CD14-positive monocyte (primary cell): ENCODE measurements at regions not wholly inside any gene's neighbourhood (a gene's known extent, or its start where the extent isn't known, plus 50 kb on each side); places are given as distances from the start of the nearest gene placed in this dataset.

Source experiments
- DNase-seq, 3 donors: peaks; one replicate each; pipeline ENCODE4 v3.0.0-alpha.2; 2011 to 2022
- H2AFZ ChIP-seq: 2 replicates; pipeline ENCODE4 v1.6.0; 2012; ENCODE audit warnings: mild to moderate bottlenecking, low read depth, low read length, inconsistent platforms; ENCODE audit not compliant: insufficient read depth, poor library complexity, severe bottlenecking
- H3K27ac ChIP-seq, 2 donors: 1 replicate in 1 of 2; 2 replicates in 1 of 2; pipeline ENCODE4 v1.5.1; 2012 to 2013; ENCODE audit warnings: low read length in 2 of 2, control low read depth in 1 of 2, inconsistent platforms in 1 of 2, low read depth in 1 of 2, mild to moderate bottlenecking in 1 of 2
- H3K27me3 ChIP-seq, 2 donors: one replicate each; pipeline versions ENCODE4 v1.6.0 to v1.6.1; 2011 to 2013; ENCODE audit warnings: low read length in 2 of 2; ENCODE audit not compliant: control insufficient read depth in 2 of 2, insufficient read depth in 2 of 2
- H3K36me3 ChIP-seq, 2 donors: replicated peaks in 1 of 2; 1 replicate in 1 of 2; 2 replicates in 1 of 2; pipeline versions ENCODE4 v1.5.1 to v1.6.1; 2012 to 2013; ENCODE audit warnings: low read length in 2 of 2, control low read depth in 1 of 2, inconsistent platforms in 1 of 2, mild to moderate bottlenecking in 1 of 2; ENCODE audit not compliant: insufficient read depth in 2 of 2, control insufficient read depth in 1 of 2
- H3K4me1 ChIP-seq, 2 donors: 1 replicate in 1 of 2; 2 replicates in 1 of 2; pipeline versions ENCODE4 v1.5.1 to v1.6.1; 2012 to 2013; ENCODE audit warnings: low read length in 2 of 2, control low read depth in 1 of 2, inconsistent platforms in 1 of 2, mild to moderate bottlenecking in 1 of 2, moderate library complexity in 1 of 2; ENCODE audit not compliant: insufficient read depth in 2 of 2, control insufficient read depth in 1 of 2
- H3K4me2 ChIP-seq: replicated peaks from 2 replicates; pipeline ENCODE3; 2012; ENCODE audit warnings: low read length, moderate library complexity, mild to moderate bottlenecking; ENCODE audit not compliant: poor library complexity, severe bottlenecking; ENCODE audit errors: extremely low read depth
- H3K4me3 ChIP-seq, 3 experiments: fragments of 200-600 bp in 1 of 3; sonication (generic) in 1 of 3; replicated peaks in 1 of 3; 1 replicate in 2 of 3; 2 replicates in 1 of 3; pipeline ENCODE4 v1.5.1; 2011 to 2013; ENCODE audit warnings: low read length in 3 of 3, mild to moderate bottlenecking in 3 of 3, control low read depth in 2 of 3, low read depth in 2 of 3, inconsistent platforms in 1 of 3, moderate library complexity in 1 of 3
- H3K79me2 ChIP-seq: 2 replicates; pipeline ENCODE4 v1.6.0; 2012; ENCODE audit warnings: mild to moderate bottlenecking, control low read depth, inconsistent platforms, low read length, moderate library complexity; ENCODE audit not compliant: insufficient read depth
- H3K9ac ChIP-seq: 2 replicates; pipeline ENCODE4 v1.6.0; 2017; ENCODE audit warnings: low read length, mild to moderate bottlenecking; ENCODE audit not compliant: insufficient read depth, poor library complexity, severe bottlenecking
- H3K9me3 ChIP-seq, 2 donors: replicated peaks in 1 of 2; 1 replicate in 1 of 2; 2 replicates in 1 of 2; pipeline versions ENCODE4 v1.5.1 to v1.6.1; 2012 to 2013; ENCODE audit warnings: low read length in 2 of 2, control low read depth in 1 of 2; ENCODE audit not compliant: control insufficient read depth in 1 of 2, insufficient read depth in 1 of 2
- H4K20me1 ChIP-seq: 2 replicates; pipeline ENCODE4 v1.6.0; 2012; ENCODE audit warnings: mild to moderate bottlenecking, low read length, control low read depth, moderate library complexity; ENCODE audit not compliant: insufficient read depth
- H3K27ac Mint-ChIP-seq, 7 donors: one replicate each; pipeline ENCODE4 v1.8.0; 2020; ENCODE audit warnings: mild to moderate bottlenecking in 7 of 7, mixed read lengths in 7 of 7, moderate library complexity in 6 of 7, inconsistent platforms in 2 of 7
- H3K27me3 Mint-ChIP-seq, 3 donors: one replicate each; pipeline ENCODE4 v1.8.0; 2021 to 2022; ENCODE audit warnings: low read depth in 3 of 3, mild to moderate bottlenecking in 3 of 3, mixed read lengths in 3 of 3, moderate library complexity in 3 of 3, inconsistent platforms in 1 of 3
- H3K36me3 Mint-ChIP-seq, 2 donors: one replicate each; pipeline ENCODE4 v1.8.0; 2020; ENCODE audit warnings: mixed read lengths in 2 of 2, inconsistent platforms in 1 of 2, mild to moderate bottlenecking in 1 of 2
- H3K4me1 Mint-ChIP-seq: one replicate; pipeline ENCODE4 v1.8.0; 2020; ENCODE audit warnings: mild to moderate bottlenecking, mixed read lengths
- H3K4me3 Mint-ChIP-seq, 2 donors: one replicate each; pipeline ENCODE4 v1.8.0; 2020; ENCODE audit warnings: mild to moderate bottlenecking in 2 of 2, mixed read lengths in 2 of 2, moderate library complexity in 1 of 2
- H3K9me3 Mint-ChIP-seq, 7 donors: one replicate each; pipeline ENCODE4 v1.8.0; 2020 to 2022; ENCODE audit warnings: mixed read lengths in 7 of 7, mild to moderate bottlenecking in 6 of 7, moderate library complexity in 6 of 7, inconsistent platforms in 2 of 7
- WGBS: methylation state at CpG from one replicate; pipeline ENCODE4 v1.1.5; 2013; ENCODE audit warnings: missing lambda C conversion rate; ENCODE audit not compliant: insufficient coverage; 5-methylcytosine and 5-hydroxymethylcytosine counted together
- intact Hi-C, 2 donors: fragments of 100-400 bp; cut with micrococcal nuclease; formaldehyde crosslinking; loops; one replicate each; pipeline versions ENCODE4 v1.15.0 to v1.15.1; 2023
- TF ChIP-seq, protein P1 (sequence below): fragments of 200-600 bp; IDR thresholded peaks from one replicate; pipeline ENCODE4 v1.8.0; 2022; ENCODE audit warnings: antibody characterized with exemption, mild to moderate bottlenecking

DNA sequence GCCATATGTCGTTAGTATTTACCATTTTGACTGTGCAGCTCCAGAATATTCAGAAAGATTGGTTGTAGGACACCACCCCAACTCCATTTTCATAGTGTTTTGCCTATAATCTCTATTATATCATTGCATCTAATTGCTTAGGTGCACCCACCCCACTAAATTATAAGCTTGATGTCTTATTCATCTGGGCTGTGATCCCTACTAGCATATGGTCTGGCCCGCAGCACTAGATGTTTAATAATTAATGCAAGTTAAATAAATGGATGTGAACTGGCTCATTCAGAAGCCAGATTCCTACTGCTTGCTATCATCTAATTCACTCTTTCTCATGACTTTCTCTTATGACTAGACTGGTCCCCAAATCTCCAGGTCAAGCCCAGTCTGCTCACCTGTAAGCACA is 143.5 kb downstream of the RELL1 start:
- TF ChIP-seq, protein P1, sequence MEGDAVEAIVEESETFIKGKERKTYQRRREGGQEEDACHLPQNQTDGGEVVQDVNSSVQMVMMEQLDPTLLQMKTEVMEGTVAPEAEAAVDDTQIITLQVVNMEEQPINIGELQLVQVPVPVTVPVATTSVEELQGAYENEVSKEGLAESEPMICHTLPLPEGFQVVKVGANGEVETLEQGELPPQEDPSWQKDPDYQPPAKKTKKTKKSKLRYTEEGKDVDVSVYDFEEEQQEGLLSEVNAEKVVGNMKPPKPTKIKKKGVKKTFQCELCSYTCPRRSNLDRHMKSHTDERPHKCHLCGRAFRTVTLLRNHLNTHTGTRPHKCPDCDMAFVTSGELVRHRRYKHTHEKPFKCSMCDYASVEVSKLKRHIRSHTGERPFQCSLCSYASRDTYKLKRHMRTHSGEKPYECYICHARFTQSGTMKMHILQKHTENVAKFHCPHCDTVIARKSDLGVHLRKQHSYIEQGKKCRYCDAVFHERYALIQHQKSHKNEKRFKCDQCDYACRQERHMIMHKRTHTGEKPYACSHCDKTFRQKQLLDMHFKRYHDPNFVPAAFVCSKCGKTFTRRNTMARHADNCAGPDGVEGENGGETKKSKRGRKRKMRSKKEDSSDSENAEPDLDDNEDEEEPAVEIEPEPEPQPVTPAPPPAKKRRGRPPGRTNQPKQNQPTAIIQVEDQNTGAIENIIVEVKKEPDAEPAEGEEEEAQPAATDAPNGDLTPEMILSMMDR: no peak
- Mint-ChIP-seq H3K4me3 (no peak overlapping the region), H3K27me3 (peaks cover 2 to 4% (median 3%) of the 10 kb centered on the region in 3 donors), H3K4me1 (no peaks in the 10 kb centered on the region), H3K27ac (no peak overlapping the region), H3K36me3 (no peaks in the 10 kb centered on the region), H3K9me3 (peaks cover 4 to 22% (median 12%) of the 10 kb centered on the region in 7 donors)
- Histone ChIP-seq H3K4me3 (no peak overlapping the region), H3K4me1 (no peaks in the 10 kb centered on the region), H3K27me3 (no peaks in the 10 kb centered on the region), H4K20me1 (no peaks in the 10 kb centered on the region), H3K36me3 (no peaks in the 10 kb centered on the region), H3K9ac (no peak overlapping the region), H3K4me2 (no peak overlapping the region), H3K9me3 (peaks cover 10 to 12% of the 10 kb centered on the region in 2 donors), H2AFZ (no peak overlapping the region), H3K79me2 (no peaks in the 10 kb centered on the region), H3K27ac (no peak overlapping the region)
- intact Hi-C loops: no loop called here
- no CpG with 5 or more reads among the region's 2 CpGs for WGBS
- no peak for DNase-seq

DNA sequence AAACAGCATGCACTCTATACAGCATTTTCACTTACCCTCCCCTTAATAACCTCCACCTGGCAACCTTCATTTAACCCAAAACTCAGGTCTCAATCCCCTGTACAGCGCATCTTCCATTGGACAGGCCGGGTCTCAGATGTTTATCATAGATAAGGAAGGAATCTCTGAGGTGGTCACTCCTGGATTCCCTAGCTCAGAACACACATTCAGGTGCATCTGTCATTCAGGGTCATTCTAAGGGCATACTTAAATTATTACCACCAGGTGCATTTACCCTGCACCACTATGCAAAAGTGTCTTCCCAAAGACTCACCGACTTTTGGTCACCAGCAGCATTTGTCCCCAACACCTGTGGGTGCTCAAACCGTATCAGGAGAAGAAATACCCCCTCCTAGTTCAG is 144.2 kb downstream of the RELL1 start:
- Histone ChIP-seq H3K9ac (no peak overlapping the region), H3K4me1 (no peaks in the 10 kb centered on the region), H3K27me3 (no peaks in the 10 kb centered on the region), H3K36me3 (no peaks in the 10 kb centered on the region), H3K4me2 (no peak overlapping the region), H4K20me1 (no peaks in the 10 kb centered on the region), H3K79me2 (no peaks in the 10 kb centered on the region), H3K4me3 (no peak overlapping the region), H3K27ac (no peak overlapping the region), H2AFZ (no peak overlapping the region), H3K9me3 (peaks cover 9 to 10% of the 10 kb centered on the region in 2 donors)
- H3K36me3 Mint-ChIP-seq: no peaks in the 10 kb centered on the region
- no peak for DNase-seq
- no peak overlapping the region for H3K4me3 Mint-ChIP-seq
- WGBS: 100% methylated on average over 2 of the region's 4 CpGs
- H3K27ac Mint-ChIP-seq: no peak overlapping the region
- H3K4me1 Mint-ChIP-seq: peaks cover 4% of the 10 kb centered on the region
- peaks cover 2 to 4% (median 3%) of the 10 kb centered on the region in 3 donors for H3K27me3 Mint-ChIP-seq
- peaks cover 4 to 19% (median 12%) of the 10 kb centered on the region in 7 donors for H3K9me3 Mint-ChIP-seq
- TF ChIP-seq, protein P1: no peak
- intact Hi-C loops: no loop called here
